ENCODE measurements at regions not wholly inside any gene's neighbourhood (a gene's known extent, or its start where the extent isn't known, plus 50 kb on each side); places are given as distances from the start of the nearest gene placed in this dataset.

DNA sequence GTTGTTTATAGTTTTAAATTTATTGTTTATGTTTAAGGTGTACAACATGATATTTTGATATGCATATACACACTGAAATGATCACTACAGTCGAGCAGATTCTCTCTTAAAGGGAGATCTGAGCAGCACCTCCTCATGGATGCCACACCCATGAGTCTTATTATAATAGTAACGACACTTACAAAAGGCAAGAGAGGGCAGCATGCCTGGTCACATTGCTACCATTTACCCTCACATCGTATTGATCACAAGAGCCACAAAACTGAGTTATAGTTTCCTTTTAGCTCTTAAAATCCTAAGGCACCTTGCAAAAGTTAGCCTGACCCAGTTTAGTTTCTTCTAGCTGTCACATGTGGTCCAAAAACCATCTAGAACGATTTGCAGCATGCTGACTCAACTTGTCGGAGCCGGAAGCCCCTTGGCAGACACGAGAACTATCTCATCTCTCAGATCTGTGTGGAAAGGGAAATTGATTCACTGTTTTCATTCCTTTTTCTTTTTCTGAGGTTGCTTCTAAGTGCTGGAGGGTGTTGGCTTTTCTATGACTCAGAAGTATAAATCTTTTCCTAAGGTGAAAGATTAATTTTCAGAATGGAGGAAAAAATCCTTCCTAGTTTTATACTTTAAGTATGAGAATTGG lies 85.3 kb downstream of the CDC42EP3 start (continued):
- TF ChIP-seq, protein P1, sequence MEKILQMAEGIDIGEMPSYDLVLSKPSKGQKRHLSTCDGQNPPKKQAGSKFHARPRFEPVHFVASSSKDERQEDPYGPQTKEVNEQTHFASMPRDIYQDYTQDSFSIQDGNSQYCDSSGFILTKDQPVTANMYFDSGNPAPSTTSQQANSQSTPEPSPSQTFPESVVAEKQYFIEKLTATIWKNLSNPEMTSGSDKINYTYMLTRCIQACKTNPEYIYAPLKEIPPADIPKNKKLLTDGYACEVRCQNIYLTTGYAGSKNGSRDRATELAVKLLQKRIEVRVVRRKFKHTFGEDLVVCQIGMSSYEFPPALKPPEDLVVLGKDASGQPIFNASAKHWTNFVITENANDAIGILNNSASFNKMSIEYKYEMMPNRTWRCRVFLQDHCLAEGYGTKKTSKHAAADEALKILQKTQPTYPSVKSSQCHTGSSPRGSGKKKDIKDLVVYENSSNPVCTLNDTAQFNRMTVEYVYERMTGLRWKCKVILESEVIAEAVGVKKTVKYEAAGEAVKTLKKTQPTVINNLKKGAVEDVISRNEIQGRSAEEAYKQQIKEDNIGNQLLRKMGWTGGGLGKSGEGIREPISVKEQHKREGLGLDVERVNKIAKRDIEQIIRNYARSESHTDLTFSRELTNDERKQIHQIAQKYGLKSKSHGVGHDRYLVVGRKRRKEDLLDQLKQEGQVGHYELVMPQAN (IDR thresholded peaks at IDR 0.05; ENCODE audit: borderline replicate concordance), result no peak
- TF ChIP-seq HDGF (IDR thresholded peaks at IDR 0.05) (no peak), MEF2D (tag; conservative IDR thresholded peaks at IDR 0.05; ENCODE audit: low read depth) (no peak), SMARCA4 (IDR thresholded peaks at IDR 0.05) (peak; percentile 48; the same call in 1 of the 2 replicates), SIRT6 (IDR thresholded peaks at IDR 0.05; ENCODE audit: low read depth, low read length) (no peak), MBD2 (IDR thresholded peaks at IDR 0.05; ENCODE audit: borderline replicate concordance, low read depth) (no peak), RFX1 (IDR thresholded peaks at IDR 0.05) (no peak), GABPB2 (CRISPR knock-in tag; conservative IDR thresholded peaks at IDR 0.05) (no peak), RBM15 (IDR thresholded peaks at IDR 0.05; ENCODE audit: insufficient read depth, low read length) (no peak), ZNF445 (CRISPR knock-in tag; IDR thresholded peaks at IDR 0.05; ENCODE audit: low read depth) (0 out of 2 replicates have a peak, but pooled peaks have one; percentile 32)
- TF ChIP-seq, protein P2, sequence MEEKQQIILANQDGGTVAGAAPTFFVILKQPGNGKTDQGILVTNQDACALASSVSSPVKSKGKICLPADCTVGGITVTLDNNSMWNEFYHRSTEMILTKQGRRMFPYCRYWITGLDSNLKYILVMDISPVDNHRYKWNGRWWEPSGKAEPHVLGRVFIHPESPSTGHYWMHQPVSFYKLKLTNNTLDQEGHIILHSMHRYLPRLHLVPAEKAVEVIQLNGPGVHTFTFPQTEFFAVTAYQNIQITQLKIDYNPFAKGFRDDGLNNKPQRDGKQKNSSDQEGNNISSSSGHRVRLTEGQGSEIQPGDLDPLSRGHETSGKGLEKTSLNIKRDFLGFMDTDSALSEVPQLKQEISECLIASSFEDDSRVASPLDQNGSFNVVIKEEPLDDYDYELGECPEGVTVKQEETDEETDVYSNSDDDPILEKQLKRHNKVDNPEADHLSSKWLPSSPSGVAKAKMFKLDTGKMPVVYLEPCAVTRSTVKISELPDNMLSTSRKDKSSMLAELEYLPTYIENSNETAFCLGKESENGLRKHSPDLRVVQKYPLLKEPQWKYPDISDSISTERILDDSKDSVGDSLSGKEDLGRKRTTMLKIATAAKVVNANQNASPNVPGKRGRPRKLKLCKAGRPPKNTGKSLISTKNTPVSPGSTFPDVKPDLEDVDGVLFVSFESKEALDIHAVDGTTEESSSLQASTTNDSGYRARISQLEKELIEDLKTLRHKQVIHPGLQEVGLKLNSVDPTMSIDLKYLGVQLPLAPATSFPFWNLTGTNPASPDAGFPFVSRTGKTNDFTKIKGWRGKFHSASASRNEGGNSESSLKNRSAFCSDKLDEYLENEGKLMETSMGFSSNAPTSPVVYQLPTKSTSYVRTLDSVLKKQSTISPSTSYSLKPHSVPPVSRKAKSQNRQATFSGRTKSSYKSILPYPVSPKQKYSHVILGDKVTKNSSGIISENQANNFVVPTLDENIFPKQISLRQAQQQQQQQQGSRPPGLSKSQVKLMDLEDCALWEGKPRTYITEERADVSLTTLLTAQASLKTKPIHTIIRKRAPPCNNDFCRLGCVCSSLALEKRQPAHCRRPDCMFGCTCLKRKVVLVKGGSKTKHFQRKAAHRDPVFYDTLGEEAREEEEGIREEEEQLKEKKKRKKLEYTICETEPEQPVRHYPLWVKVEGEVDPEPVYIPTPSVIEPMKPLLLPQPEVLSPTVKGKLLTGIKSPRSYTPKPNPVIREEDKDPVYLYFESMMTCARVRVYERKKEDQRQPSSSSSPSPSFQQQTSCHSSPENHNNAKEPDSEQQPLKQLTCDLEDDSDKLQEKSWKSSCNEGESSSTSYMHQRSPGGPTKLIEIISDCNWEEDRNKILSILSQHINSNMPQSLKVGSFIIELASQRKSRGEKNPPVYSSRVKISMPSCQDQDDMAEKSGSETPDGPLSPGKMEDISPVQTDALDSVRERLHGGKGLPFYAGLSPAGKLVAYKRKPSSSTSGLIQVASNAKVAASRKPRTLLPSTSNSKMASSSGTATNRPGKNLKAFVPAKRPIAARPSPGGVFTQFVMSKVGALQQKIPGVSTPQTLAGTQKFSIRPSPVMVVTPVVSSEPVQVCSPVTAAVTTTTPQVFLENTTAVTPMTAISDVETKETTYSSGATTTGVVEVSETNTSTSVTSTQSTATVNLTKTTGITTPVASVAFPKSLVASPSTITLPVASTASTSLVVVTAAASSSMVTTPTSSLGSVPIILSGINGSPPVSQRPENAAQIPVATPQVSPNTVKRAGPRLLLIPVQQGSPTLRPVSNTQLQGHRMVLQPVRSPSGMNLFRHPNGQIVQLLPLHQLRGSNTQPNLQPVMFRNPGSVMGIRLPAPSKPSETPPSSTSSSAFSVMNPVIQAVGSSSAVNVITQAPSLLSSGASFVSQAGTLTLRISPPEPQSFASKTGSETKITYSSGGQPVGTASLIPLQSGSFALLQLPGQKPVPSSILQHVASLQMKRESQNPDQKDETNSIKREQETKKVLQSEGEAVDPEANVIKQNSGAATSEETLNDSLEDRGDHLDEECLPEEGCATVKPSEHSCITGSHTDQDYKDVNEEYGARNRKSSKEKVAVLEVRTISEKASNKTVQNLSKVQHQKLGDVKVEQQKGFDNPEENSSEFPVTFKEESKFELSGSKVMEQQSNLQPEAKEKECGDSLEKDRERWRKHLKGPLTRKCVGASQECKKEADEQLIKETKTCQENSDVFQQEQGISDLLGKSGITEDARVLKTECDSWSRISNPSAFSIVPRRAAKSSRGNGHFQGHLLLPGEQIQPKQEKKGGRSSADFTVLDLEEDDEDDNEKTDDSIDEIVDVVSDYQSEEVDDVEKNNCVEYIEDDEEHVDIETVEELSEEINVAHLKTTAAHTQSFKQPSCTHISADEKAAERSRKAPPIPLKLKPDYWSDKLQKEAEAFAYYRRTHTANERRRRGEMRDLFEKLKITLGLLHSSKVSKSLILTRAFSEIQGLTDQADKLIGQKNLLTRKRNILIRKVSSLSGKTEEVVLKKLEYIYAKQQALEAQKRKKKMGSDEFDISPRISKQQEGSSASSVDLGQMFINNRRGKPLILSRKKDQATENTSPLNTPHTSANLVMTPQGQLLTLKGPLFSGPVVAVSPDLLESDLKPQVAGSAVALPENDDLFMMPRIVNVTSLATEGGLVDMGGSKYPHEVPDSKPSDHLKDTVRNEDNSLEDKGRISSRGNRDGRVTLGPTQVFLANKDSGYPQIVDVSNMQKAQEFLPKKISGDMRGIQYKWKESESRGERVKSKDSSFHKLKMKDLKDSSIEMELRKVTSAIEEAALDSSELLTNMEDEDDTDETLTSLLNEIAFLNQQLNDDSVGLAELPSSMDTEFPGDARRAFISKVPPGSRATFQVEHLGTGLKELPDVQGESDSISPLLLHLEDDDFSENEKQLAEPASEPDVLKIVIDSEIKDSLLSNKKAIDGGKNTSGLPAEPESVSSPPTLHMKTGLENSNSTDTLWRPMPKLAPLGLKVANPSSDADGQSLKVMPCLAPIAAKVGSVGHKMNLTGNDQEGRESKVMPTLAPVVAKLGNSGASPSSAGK (IDR thresholded peaks at IDR 0.05), result peak; percentile 46
- TF ChIP-seq, protein P3, sequence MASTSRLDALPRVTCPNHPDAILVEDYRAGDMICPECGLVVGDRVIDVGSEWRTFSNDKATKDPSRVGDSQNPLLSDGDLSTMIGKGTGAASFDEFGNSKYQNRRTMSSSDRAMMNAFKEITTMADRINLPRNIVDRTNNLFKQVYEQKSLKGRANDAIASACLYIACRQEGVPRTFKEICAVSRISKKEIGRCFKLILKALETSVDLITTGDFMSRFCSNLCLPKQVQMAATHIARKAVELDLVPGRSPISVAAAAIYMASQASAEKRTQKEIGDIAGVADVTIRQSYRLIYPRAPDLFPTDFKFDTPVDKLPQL (IDR thresholded peaks at IDR 0.05; ENCODE audit: extremely low read depth, insufficient read length), result no peak
- TF ChIP-seq, protein P4, sequence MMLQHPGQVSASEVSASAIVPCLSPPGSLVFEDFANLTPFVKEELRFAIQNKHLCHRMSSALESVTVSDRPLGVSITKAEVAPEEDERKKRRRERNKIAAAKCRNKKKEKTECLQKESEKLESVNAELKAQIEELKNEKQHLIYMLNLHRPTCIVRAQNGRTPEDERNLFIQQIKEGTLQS (IDR thresholded peaks at IDR 0.05), result peak; percentile 35; the same call in 1 of the 2 replicates
- TF ChIP-seq, protein P4 (CRISPR knock-in tag; conservative IDR thresholded peaks at IDR 0.05), result no peak

Data from K562 (cell line).